CD14-positive monocyte (primary cell): ENCODE measurements at regions not wholly inside any gene's neighbourhood (a gene's known extent, or its start where the extent isn't known, plus 50 kb on each side); places are given as distances from the start of the nearest gene placed in this dataset.

ENCODE experiments used
- DNase-seq, 3 donors: peaks; one replicate each; pipeline ENCODE4 v3.0.0-alpha.2; 2011 to 2022
- H2AFZ ChIP-seq: 2 replicates; pipeline ENCODE4 v1.6.0; 2012; ENCODE audit warnings: mild to moderate bottlenecking, low read depth, low read length, inconsistent platforms; ENCODE audit not compliant: insufficient read depth, poor library complexity, severe bottlenecking
- H3K27ac ChIP-seq, 2 donors: 1 replicate in 1 of 2; 2 replicates in 1 of 2; pipeline ENCODE4 v1.5.1; 2012 to 2013; ENCODE audit warnings: low read length in 2 of 2, control low read depth in 1 of 2, inconsistent platforms in 1 of 2, low read depth in 1 of 2, mild to moderate bottlenecking in 1 of 2
- H3K27me3 ChIP-seq, 2 donors: one replicate each; pipeline versions ENCODE4 v1.6.0 to v1.6.1; 2011 to 2013; ENCODE audit warnings: low read length in 2 of 2; ENCODE audit not compliant: control insufficient read depth in 2 of 2, insufficient read depth in 2 of 2
- H3K36me3 ChIP-seq, 2 donors: replicated peaks in 1 of 2; 1 replicate in 1 of 2; 2 replicates in 1 of 2; pipeline versions ENCODE4 v1.5.1 to v1.6.1; 2012 to 2013; ENCODE audit warnings: low read length in 2 of 2, control low read depth in 1 of 2, inconsistent platforms in 1 of 2, mild to moderate bottlenecking in 1 of 2; ENCODE audit not compliant: insufficient read depth in 2 of 2, control insufficient read depth in 1 of 2
- H3K4me1 ChIP-seq, 2 donors: 1 replicate in 1 of 2; 2 replicates in 1 of 2; pipeline versions ENCODE4 v1.5.1 to v1.6.1; 2012 to 2013; ENCODE audit warnings: low read length in 2 of 2, control low read depth in 1 of 2, inconsistent platforms in 1 of 2, mild to moderate bottlenecking in 1 of 2, moderate library complexity in 1 of 2; ENCODE audit not compliant: insufficient read depth in 2 of 2, control insufficient read depth in 1 of 2
- H3K4me2 ChIP-seq: replicated peaks from 2 replicates; pipeline ENCODE3; 2012; ENCODE audit warnings: low read length, moderate library complexity, mild to moderate bottlenecking; ENCODE audit not compliant: poor library complexity, severe bottlenecking; ENCODE audit errors: extremely low read depth
- H3K4me3 ChIP-seq, 3 experiments: fragments of 200-600 bp in 1 of 3; sonication (generic) in 1 of 3; replicated peaks in 1 of 3; 1 replicate in 2 of 3; 2 replicates in 1 of 3; pipeline ENCODE4 v1.5.1; 2011 to 2013; ENCODE audit warnings: low read length in 3 of 3, mild to moderate bottlenecking in 3 of 3, control low read depth in 2 of 3, low read depth in 2 of 3, inconsistent platforms in 1 of 3, moderate library complexity in 1 of 3
- H3K79me2 ChIP-seq: 2 replicates; pipeline ENCODE4 v1.6.0; 2012; ENCODE audit warnings: mild to moderate bottlenecking, control low read depth, inconsistent platforms, low read length, moderate library complexity; ENCODE audit not compliant: insufficient read depth
- H3K9ac ChIP-seq: 2 replicates; pipeline ENCODE4 v1.6.0; 2017; ENCODE audit warnings: low read length, mild to moderate bottlenecking; ENCODE audit not compliant: insufficient read depth, poor library complexity, severe bottlenecking
- H3K9me3 ChIP-seq, 2 donors: replicated peaks in 1 of 2; 1 replicate in 1 of 2; 2 replicates in 1 of 2; pipeline versions ENCODE4 v1.5.1 to v1.6.1; 2012 to 2013; ENCODE audit warnings: low read length in 2 of 2, control low read depth in 1 of 2; ENCODE audit not compliant: control insufficient read depth in 1 of 2, insufficient read depth in 1 of 2
- H4K20me1 ChIP-seq: 2 replicates; pipeline ENCODE4 v1.6.0; 2012; ENCODE audit warnings: mild to moderate bottlenecking, low read length, control low read depth, moderate library complexity; ENCODE audit not compliant: insufficient read depth
- H3K27ac Mint-ChIP-seq, 7 donors: one replicate each; pipeline ENCODE4 v1.8.0; 2020; ENCODE audit warnings: mild to moderate bottlenecking in 7 of 7, mixed read lengths in 7 of 7, moderate library complexity in 6 of 7, inconsistent platforms in 2 of 7
- H3K27me3 Mint-ChIP-seq, 3 donors: one replicate each; pipeline ENCODE4 v1.8.0; 2021 to 2022; ENCODE audit warnings: low read depth in 3 of 3, mild to moderate bottlenecking in 3 of 3, mixed read lengths in 3 of 3, moderate library complexity in 3 of 3, inconsistent platforms in 1 of 3
- H3K36me3 Mint-ChIP-seq, 2 donors: one replicate each; pipeline ENCODE4 v1.8.0; 2020; ENCODE audit warnings: mixed read lengths in 2 of 2, inconsistent platforms in 1 of 2, mild to moderate bottlenecking in 1 of 2
- H3K4me1 Mint-ChIP-seq: one replicate; pipeline ENCODE4 v1.8.0; 2020; ENCODE audit warnings: mild to moderate bottlenecking, mixed read lengths
- H3K4me3 Mint-ChIP-seq, 2 donors: one replicate each; pipeline ENCODE4 v1.8.0; 2020; ENCODE audit warnings: mild to moderate bottlenecking in 2 of 2, mixed read lengths in 2 of 2, moderate library complexity in 1 of 2
- H3K9me3 Mint-ChIP-seq, 7 donors: one replicate each; pipeline ENCODE4 v1.8.0; 2020 to 2022; ENCODE audit warnings: mixed read lengths in 7 of 7, mild to moderate bottlenecking in 6 of 7, moderate library complexity in 6 of 7, inconsistent platforms in 2 of 7
- CTCF ChIP-seq: fragments of 200-600 bp; IDR thresholded peaks from one replicate; pipeline ENCODE4 v1.8.0; 2022; ENCODE audit warnings: antibody characterized with exemption, mild to moderate bottlenecking
- WGBS: methylation state at CpG from one replicate; pipeline ENCODE4 v1.1.5; 2013; ENCODE audit warnings: missing lambda C conversion rate; ENCODE audit not compliant: insufficient coverage; 5-methylcytosine and 5-hydroxymethylcytosine counted together
- intact Hi-C, 2 donors: fragments of 100-400 bp; cut with micrococcal nuclease; formaldehyde crosslinking; loops; one replicate each; pipeline versions ENCODE4 v1.15.0 to v1.15.1; 2023

DNA sequence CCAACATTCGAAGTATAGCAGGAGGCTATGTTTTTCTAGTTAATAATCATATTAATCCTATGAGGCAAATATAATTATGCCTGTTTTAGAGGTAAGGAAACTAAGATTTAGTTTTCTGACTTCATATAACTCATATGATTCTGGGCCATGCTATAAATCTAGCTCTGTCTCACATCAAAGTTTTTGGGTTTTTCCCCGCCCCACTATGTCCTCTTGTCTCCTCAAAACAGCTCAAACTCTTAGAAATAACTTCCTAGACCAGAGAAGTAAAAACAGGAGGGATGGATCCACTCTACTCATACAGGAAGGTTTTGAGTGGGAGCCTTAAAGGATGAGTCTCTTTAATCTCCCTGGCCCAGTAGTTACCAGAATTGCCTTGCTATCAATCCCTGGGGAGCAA, 256.4 kb upstream of the FGGY start:
- no peak for DNase-seq
- intact Hi-C loops, result no loop called here

DNA sequence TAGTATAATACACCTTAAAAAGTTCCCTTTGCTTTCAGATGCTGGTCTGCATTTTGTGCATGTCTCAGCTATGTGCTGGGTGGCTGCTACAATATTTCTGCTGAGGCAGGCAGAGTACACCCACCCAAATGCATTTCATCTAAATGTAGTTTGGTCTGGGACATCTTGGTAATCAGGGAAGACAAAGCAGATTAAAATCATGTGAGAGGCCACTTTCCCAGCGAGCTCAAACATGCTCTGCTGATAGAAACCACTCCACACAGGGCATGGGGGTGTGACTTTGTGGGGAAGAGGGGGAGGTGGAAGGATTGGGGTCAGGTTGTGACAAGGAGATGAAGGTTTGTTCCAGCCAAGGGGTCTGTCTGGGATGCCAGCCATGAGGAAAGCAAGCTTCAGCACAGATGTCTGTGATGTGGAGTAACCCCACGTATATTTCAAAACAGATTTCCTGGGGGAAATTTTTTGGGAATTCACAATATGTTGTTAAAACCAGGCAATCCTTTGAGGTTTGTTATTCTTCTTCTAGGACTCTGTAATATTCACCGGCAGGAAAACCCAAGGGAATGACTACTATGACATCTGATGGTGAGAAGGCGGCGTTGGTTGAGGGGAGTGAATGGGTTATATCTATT, 255.1 kb upstream of the FGGY start:
- Histone ChIP-seq H3K9ac (no peak overlapping the region), H3K4me3 (no peak overlapping the region), H3K36me3 (no peaks in the 10 kb centered on the region), H3K79me2 (no peaks in the 10 kb centered on the region), H3K4me2 (no peak overlapping the region), H2AFZ (no peak overlapping the region), H4K20me1 (no peaks in the 10 kb centered on the region), H3K4me1 (peaks cover 2% of the 10 kb centered on the region in 2 donors), H3K27ac (no peak overlapping the region), H3K9me3 (no peaks in the 10 kb centered on the region), H3K27me3 (no peaks in the 10 kb centered on the region)
- Mint-ChIP-seq H3K4me3 (no peak overlapping the region), H3K36me3 (no peaks in the 10 kb centered on the region), H3K9me3 (no peaks in the 10 kb centered on the region), H3K27me3 (peaks cover 0 to 3% (median 2%) of the 10 kb centered on the region in 3 donors), H3K4me1 (peaks cover 15% of the 10 kb centered on the region), H3K27ac (no peak overlapping the region)
- intact Hi-C loops, result no loop called here
- no peak for DNase-seq
- no peak for TF ChIP-seq CTCF
- WGBS, result 100% methylated on average over 1 of the region's 5 CpGs

More for the DNA sequence above, 256.4 kb upstream of the FGGY start:
- Mint-ChIP-seq H3K9me3 (no peaks in the 10 kb centered on the region), H3K27ac (no peak overlapping the region), H3K4me3 (no peak overlapping the region), H3K4me1 (peaks cover 10% of the 10 kb centered on the region), H3K27me3 (peaks cover 0 to 3% (median 0%) of the 10 kb centered on the region in 3 donors), H3K36me3 (no peaks in the 10 kb centered on the region)
- H4K20me1 ChIP-seq, result no peaks in the 10 kb centered on the region
- no CpG with 5 or more reads among the region's 2 CpGs for WGBS
- no peaks in the 10 kb centered on the region for H3K4me1 ChIP-seq
- no peak overlapping the region for H3K4me3 ChIP-seq
- H3K27me3 ChIP-seq, result no peaks in the 10 kb centered on the region
- no peaks in the 10 kb centered on the region for H3K9me3 ChIP-seq
- H3K36me3 ChIP-seq, result no peaks in the 10 kb centered on the region
- no peak overlapping the region for H3K9ac ChIP-seq
- H3K79me2 ChIP-seq, result no peaks in the 10 kb centered on the region
- no peak for TF ChIP-seq CTCF
- no peak overlapping the region for H2AFZ ChIP-seq
- H3K4me2 ChIP-seq, result no peak overlapping the region
- no peak overlapping the region for H3K27ac ChIP-seq
